ENCODE measurements at regions not wholly inside any gene's neighbourhood (a gene's known extent, or its start where the extent isn't known, plus 50 kb on each side); places are given as distances from the start of the nearest gene placed in this dataset.

- DNase-seq (ENCODE audit: low spot score): no peak
Measured at GRCh38 chr16:85473909-85474620, 139.1 kb upstream of the GSE1 start.

- no peak for DNase-seq (ENCODE audit: low spot score)
Measured at GRCh38 chr16:85474621-85475217, 138.4 kb upstream of the GSE1 start.

GRCh38 chr16:85475233-85475632, 137.9 kb upstream of the GSE1 start:
- no peak for DNase-seq (ENCODE audit: low spot score)

GRCh38 chr16:85475691-85476300, 137.3 kb upstream of the GSE1 start:
- no peak for DNase-seq (ENCODE audit: low spot score)

- DNase-seq (ENCODE audit: low spot score): no peak
Measured at GRCh38 chr16:85476389-85476788, 136.7 kb upstream of the GSE1 start.

- DNase-seq (ENCODE audit: low spot score): no peak
Measured at GRCh38 chr16:85477801-85478363, 135.2 kb upstream of the GSE1 start.

GRCh38 chr16:85479972-85480726, 133.0 kb upstream of the GSE1 start:
- DNase-seq (ENCODE audit: low spot score): no peak

GRCh38 chr16:85480727-85481101, 132.4 kb upstream of the GSE1 start:
- DNase-seq (ENCODE audit: low spot score): no peak

GRCh38 chr16:85481206-85481605, 131.9 kb upstream of the GSE1 start:
- DNase-seq (ENCODE audit: low spot score): no peak

GRCh38 chr16:85481738-85482137, 131.4 kb upstream of the GSE1 start:
- DNase-seq (ENCODE audit: low spot score): no peak

GRCh38 chr16:85483424-85483823, 129.7 kb upstream of the GSE1 start:
- no peak for DNase-seq (ENCODE audit: low spot score)

- no peak for DNase-seq (ENCODE audit: low spot score)
Measured at GRCh38 chr16:85484347-85485300, 128.5 kb upstream of the GSE1 start.

- DNase-seq (ENCODE audit: low spot score): no peak
Measured at GRCh38 chr16:85485379-85485778, 127.7 kb upstream of the GSE1 start.

- DNase-seq (ENCODE audit: low spot score): no peak
Measured at GRCh38 chr16:85486256-85486915, 126.7 kb upstream of the GSE1 start.

- no peak for DNase-seq (ENCODE audit: low spot score)
Measured at GRCh38 chr16:85488414-85488813, 124.7 kb upstream of the GSE1 start.

- DNase-seq (ENCODE audit: low spot score): no peak
Measured at GRCh38 chr16:85490407-85491057, 122.6 kb upstream of the GSE1 start.

- no peak for DNase-seq (ENCODE audit: low spot score)
Measured at GRCh38 chr16:85491058-85491771, 121.9 kb upstream of the GSE1 start.

- peak; percentile 33 for DNase-seq (ENCODE audit: low spot score)
Measured at GRCh38 chr16:85491798-85492294, 121.3 kb upstream of the GSE1 start.

GRCh38 chr16:85492295-85492864, 120.7 kb upstream of the GSE1 start:
- DNase-seq (ENCODE audit: low spot score): no peak
